Ishikawa (cell line): ENCODE measurements at regions not wholly inside any gene's neighbourhood (a gene's known extent, or its start where the extent isn't known, plus 50 kb on each side); places are given as distances from the start of the nearest gene placed in this dataset.

Experiments used
- CEBPB ChIP-seq: IDR thresholded peaks from 2 replicates; pipeline ENCODE4 v1.6.1; 2012
- CREB1 ChIP-seq: IDR thresholded peaks from 2 replicates; pipeline ENCODE4 v1.6.1; 2012; ENCODE audit warnings: low read depth
- EGR1 ChIP-seq: IDR thresholded peaks from 2 replicates; pipeline ENCODE4 v1.6.1; 2012
- EP300 ChIP-seq: IDR thresholded peaks from 2 replicates; pipeline ENCODE4 v1.6.1; 2012; ENCODE audit warnings: borderline replicate concordance
- FOXM1 ChIP-seq: IDR thresholded peaks from 2 replicates; pipeline ENCODE4 v1.6.1; 2012; ENCODE audit warnings: low read depth, borderline replicate concordance
- NFIC ChIP-seq: IDR thresholded peaks from 2 replicates; pipeline ENCODE4 v1.6.1; 2012
- RAD21 ChIP-seq: IDR thresholded peaks from 2 replicates; pipeline ENCODE4 v1.6.1; 2012; ENCODE audit warnings: low read depth
- TAF1 ChIP-seq: IDR thresholded peaks from 2 replicates; pipeline ENCODE4 v1.6.1; 2012; ENCODE audit warnings: low read depth, mild to moderate bottlenecking
- TCF12 ChIP-seq: IDR thresholded peaks from 2 replicates; pipeline ENCODE4 v1.6.1; 2012; ENCODE audit warnings: low read depth
- TEAD4 ChIP-seq: IDR thresholded peaks from 2 replicates; pipeline ENCODE4 v1.6.1; 2012
- YY1 ChIP-seq: IDR thresholded peaks from 2 replicates; pipeline ENCODE4 v1.6.1; 2012; ENCODE audit warnings: low read depth
- ZBTB7A ChIP-seq: IDR thresholded peaks from 2 replicates; pipeline ENCODE4 v1.6.1; 2012; ENCODE audit warnings: low read depth
- TF ChIP-seq, protein P1 (sequence below): IDR thresholded peaks from 2 replicates; pipeline ENCODE4 v1.6.1; 2012
- TF ChIP-seq, protein P2 (sequence below): IDR thresholded peaks from 2 replicates; pipeline ENCODE4 v1.6.1; 2012; ENCODE audit warnings: low read depth, mild to moderate bottlenecking
- TF ChIP-seq, protein P3 (sequence below): IDR thresholded peaks from 2 replicates; pipeline ENCODE4 v1.6.1; 2012

DNA sequence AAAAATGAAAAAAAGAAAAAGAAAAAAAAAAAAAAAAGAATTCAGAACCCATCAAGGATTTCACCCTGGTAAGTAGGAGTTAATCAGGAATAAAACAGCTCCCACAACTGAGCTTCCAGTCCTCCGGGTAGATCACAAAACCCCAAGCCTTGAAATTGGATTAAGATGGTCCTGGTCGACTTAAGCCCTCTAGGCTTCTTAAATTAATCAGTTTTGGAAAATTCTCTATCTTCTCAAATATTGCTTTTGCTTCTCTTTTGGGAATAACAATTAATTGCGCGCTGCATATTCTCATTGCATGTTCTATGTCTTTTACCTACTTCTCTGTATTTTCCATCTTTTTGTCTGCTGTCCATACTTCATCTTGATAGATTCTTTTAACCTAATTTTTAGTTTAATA lies 348.0 kb upstream of the MEX3C start:
- TF ChIP-seq, protein P1, sequence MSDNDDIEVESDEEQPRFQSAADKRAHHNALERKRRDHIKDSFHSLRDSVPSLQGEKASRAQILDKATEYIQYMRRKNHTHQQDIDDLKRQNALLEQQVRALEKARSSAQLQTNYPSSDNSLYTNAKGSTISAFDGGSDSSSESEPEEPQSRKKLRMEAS, result no peak
- no peak for TF ChIP-seq CEBPB
- no peak for TF ChIP-seq ZBTB7A
- TF ChIP-seq FOXM1, result no peak
- no peak for TF ChIP-seq NFIC
- TF ChIP-seq TCF12, result no peak
- TF ChIP-seq RAD21, result no peak
- no peak for TF ChIP-seq YY1
- TF ChIP-seq TAF1, result no peak
- TF ChIP-seq, protein P2, sequence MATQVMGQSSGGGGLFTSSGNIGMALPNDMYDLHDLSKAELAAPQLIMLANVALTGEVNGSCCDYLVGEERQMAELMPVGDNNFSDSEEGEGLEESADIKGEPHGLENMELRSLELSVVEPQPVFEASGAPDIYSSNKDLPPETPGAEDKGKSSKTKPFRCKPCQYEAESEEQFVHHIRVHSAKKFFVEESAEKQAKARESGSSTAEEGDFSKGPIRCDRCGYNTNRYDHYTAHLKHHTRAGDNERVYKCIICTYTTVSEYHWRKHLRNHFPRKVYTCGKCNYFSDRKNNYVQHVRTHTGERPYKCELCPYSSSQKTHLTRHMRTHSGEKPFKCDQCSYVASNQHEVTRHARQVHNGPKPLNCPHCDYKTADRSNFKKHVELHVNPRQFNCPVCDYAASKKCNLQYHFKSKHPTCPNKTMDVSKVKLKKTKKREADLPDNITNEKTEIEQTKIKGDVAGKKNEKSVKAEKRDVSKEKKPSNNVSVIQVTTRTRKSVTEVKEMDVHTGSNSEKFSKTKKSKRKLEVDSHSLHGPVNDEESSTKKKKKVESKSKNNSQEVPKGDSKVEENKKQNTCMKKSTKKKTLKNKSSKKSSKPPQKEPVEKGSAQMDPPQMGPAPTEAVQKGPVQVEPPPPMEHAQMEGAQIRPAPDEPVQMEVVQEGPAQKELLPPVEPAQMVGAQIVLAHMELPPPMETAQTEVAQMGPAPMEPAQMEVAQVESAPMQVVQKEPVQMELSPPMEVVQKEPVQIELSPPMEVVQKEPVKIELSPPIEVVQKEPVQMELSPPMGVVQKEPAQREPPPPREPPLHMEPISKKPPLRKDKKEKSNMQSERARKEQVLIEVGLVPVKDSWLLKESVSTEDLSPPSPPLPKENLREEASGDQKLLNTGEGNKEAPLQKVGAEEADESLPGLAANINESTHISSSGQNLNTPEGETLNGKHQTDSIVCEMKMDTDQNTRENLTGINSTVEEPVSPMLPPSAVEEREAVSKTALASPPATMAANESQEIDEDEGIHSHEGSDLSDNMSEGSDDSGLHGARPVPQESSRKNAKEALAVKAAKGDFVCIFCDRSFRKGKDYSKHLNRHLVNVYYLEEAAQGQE, result no peak
- no peak for TF ChIP-seq TEAD4
- TF ChIP-seq, protein P3, sequence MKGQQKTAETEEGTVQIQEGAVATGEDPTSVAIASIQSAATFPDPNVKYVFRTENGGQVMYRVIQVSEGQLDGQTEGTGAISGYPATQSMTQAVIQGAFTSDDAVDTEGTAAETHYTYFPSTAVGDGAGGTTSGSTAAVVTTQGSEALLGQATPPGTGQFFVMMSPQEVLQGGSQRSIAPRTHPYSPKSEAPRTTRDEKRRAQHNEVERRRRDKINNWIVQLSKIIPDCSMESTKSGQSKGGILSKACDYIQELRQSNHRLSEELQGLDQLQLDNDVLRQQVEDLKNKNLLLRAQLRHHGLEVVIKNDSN, result no peak
- no peak for TF ChIP-seq EP300
- no peak for TF ChIP-seq EGR1
- no peak for TF ChIP-seq CREB1

- TF ChIP-seq NFIC, result no peak
- no peak for TF ChIP-seq CEBPB
- TF ChIP-seq ZBTB7A, result no peak
- no peak for TF ChIP-seq EGR1
- TF ChIP-seq, protein P3, result no peak
- TF ChIP-seq TCF12, result no peak
- no peak for TF ChIP-seq FOXM1
- TF ChIP-seq YY1, result no peak
- TF ChIP-seq CREB1, result no peak
- TF ChIP-seq, protein P2, result no peak
These were observed 361.9 kb upstream of the MEX3C start for GRCh38 chr18:51559198-51559901.

DNA sequence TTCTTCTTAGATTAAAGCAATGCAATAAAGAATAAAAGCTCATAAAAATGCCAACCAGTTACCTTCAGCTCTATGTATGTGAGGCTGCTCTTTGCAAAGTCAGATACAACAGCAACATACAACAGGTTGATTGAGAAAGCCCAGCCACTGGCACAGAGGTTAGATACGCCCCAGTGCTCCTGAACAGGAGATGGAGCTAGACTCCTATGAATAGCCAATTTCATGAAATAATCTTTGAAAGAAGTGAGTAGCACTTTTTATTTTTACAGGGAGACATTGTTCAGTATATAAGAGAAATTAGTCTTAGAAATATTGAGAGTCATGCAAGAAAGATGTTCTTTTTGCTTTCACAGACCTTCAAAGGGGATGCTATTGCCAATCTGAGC lies 362.4 kb upstream of the MEX3C start:
- TF ChIP-seq ZBTB7A (no peak), TAF1 (no peak)

DNA sequence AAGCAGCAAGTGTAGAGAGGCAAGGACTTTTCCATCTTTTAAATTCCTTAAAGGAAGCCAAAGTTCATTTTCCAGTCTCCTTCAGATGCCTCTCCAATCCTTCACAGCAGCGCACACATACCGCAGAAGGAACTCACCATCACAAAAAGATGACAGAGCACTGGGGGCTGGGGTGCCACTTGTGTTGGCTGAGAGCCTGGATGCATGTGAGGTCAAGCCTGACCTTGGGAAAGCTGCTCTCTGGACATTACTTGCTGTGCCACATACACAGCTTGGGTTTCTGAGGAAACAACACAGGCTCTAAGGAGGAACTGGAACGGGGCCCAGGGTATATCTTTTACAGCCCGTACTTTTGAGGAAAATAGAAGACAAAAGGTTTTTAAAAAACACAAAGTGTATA lies 364.3 kb upstream of the MEX3C start:
- TF ChIP-seq TEAD4 (no peak), EP300 (no peak), FOXM1 (no peak), TCF12 (no peak), TAF1 (no peak), ZBTB7A (no peak), YY1 (no peak), CEBPB (no peak), NFIC (no peak)
- TF ChIP-seq, protein P1, result no peak
- TF ChIP-seq, protein P2, result no peak

DNA sequence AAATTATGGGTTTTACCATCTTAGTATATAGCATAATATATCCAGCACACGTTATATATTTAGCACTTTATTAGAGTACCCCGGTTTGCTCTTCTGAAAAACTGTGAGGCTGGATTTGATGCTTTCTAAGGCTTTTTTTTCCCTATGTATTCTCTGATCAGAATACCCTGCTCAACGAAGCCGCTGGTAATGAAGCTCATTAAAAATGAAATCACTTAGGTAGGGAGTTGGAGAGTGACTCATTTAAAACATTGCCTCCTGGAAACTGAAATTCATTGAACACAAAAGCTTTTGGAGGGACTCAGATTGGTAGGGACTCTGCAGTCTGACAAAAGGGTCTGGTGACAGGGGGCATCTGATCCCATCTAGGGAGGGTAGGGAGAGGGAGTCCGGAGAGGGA lies 365.4 kb upstream of the MEX3C start:
- TF ChIP-seq, protein P2, result no peak
- TF ChIP-seq RAD21 (no peak), TCF12 (no peak), EGR1 (no peak), EP300 (no peak), TEAD4 (no peak), CEBPB (no peak), TAF1 (no peak), ZBTB7A (no peak), YY1 (no peak), NFIC (no peak), CREB1 (no peak), FOXM1 (no peak)
- TF ChIP-seq, protein P3, result no peak
- TF ChIP-seq, protein P1, result no peak
